IPS-20b (cell line): ENCODE measurements at regions not wholly inside any gene's neighbourhood (a gene's known extent, or its start where the extent isn't known, plus 50 kb on each side); places are given as distances from the start of the nearest gene placed in this dataset.
"Not testable (repeated sequence)": the region's sequence is repeated elsewhere in the genome, so short reads cannot be mapped to it uniquely, and the experiment has no call there.

Experiments used
- H3K27ac ChIP-seq: one replicate; pipeline ENCODE4 v1.5.1; 2013; ENCODE audit warnings: low read length
- H3K27me3 ChIP-seq: 2 replicates; pipeline ENCODE4 v1.6.1; 2013; ENCODE audit warnings: mild to moderate bottlenecking, low read length, inconsistent platforms; ENCODE audit not compliant: insufficient read depth
- H3K36me3 ChIP-seq: 2 replicates; pipeline ENCODE4 v1.6.1; 2013; ENCODE audit warnings: low read depth, mild to moderate bottlenecking, inconsistent platforms, low read length, moderate library complexity; ENCODE audit not compliant: insufficient read depth
- H3K4me1 ChIP-seq: 2 replicates; pipeline ENCODE4 v1.6.1; 2013; ENCODE audit warnings: mild to moderate bottlenecking, control low read depth, inconsistent platforms, low read length, moderate library complexity; ENCODE audit not compliant: insufficient read depth
- H3K4me3 ChIP-seq: 2 replicates; pipeline ENCODE4 v1.5.1; 2013; ENCODE audit warnings: mild to moderate bottlenecking, low read length, inconsistent platforms
- H3K9ac ChIP-seq: 2 replicates; pipeline ENCODE4 v1.6.1; 2013; ENCODE audit warnings: low read depth, mild to moderate bottlenecking, inconsistent platforms, low read length, moderate library complexity
- H3K9me3 ChIP-seq: 2 replicates; pipeline ENCODE4 v1.6.1; 2013; ENCODE audit warnings: mild to moderate bottlenecking, low read depth, low read length, inconsistent platforms; ENCODE audit not compliant: insufficient read depth

- no peak overlapping the region for H3K27ac ChIP-seq
- no peaks in the 10 kb centered on the region for H3K36me3 ChIP-seq
- peaks cover 3% of the 10 kb centered on the region; the same call in 1 of the 2 replicates for H3K9me3 ChIP-seq
- no peaks in the 10 kb centered on the region for H3K27me3 ChIP-seq
- H3K9ac ChIP-seq = no peak overlapping the region
- no peaks in the 10 kb centered on the region for H3K4me1 ChIP-seq
- no peak overlapping the region for H3K4me3 ChIP-seq
These were observed 72.1 kb downstream of the TMEM212 start for GRCh38 chr3:171915275-171915674.

- no peaks in the 10 kb centered on the region for H3K4me1 ChIP-seq
- H3K9ac ChIP-seq = no peak overlapping the region
- H3K27ac ChIP-seq = no peak overlapping the region
- peaks cover 3% of the 10 kb centered on the region; the same call in 1 of the 2 replicates for H3K9me3 ChIP-seq
- no peaks in the 10 kb centered on the region for H3K27me3 ChIP-seq
- no peaks in the 10 kb centered on the region for H3K36me3 ChIP-seq
- no peak overlapping the region for H3K4me3 ChIP-seq
These were observed 73.7 kb downstream of the TMEM212 start for GRCh38 chr3:171916888-171917287.

DNA sequence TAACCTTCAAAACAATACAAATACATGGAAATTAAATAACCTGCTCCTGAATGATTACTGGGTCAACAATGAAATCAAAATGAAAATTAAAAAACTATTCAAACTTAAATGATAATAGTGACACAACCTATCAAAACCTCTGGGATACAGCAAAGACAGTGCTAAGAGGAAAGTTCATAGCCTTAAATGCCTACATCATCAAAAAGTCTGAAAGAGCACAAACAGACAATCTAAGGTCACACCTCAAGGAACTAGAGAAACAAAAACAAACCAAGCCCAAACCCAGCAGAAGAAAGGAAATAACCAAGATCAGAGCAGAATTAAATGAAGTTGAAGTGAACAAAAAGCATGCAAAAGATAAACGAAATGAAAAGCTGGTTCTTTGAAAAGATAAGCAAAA, 79.5 kb downstream of the TMEM212 start:
- not testable (repeated sequence) for H3K36me3 ChIP-seq, H3K27ac ChIP-seq, H3K9ac ChIP-seq, H3K4me1 ChIP-seq, H3K4me3 ChIP-seq, H3K27me3 ChIP-seq
- H3K9me3 ChIP-seq = peaks cover 17% of the 10 kb centered on the region

GRCh38 chr3:171923668-171924067, 80.5 kb downstream of the TMEM212 start:
- H3K36me3 ChIP-seq, H3K4me3 ChIP-seq, H3K4me1 ChIP-seq, H3K27me3 ChIP-seq, H3K27ac ChIP-seq, H3K9ac ChIP-seq: not testable (repeated sequence)
- peaks cover 17% of the 10 kb centered on the region for H3K9me3 ChIP-seq

- not testable (repeated sequence) for H3K27me3 ChIP-seq, H3K4me3 ChIP-seq, H3K4me1 ChIP-seq, H3K9ac ChIP-seq, H3K27ac ChIP-seq, H3K36me3 ChIP-seq
- peaks cover 17% of the 10 kb centered on the region for H3K9me3 ChIP-seq
These were observed 81.7 kb downstream of the TMEM212 start for GRCh38 chr3:171924864-171925263.

DNA sequence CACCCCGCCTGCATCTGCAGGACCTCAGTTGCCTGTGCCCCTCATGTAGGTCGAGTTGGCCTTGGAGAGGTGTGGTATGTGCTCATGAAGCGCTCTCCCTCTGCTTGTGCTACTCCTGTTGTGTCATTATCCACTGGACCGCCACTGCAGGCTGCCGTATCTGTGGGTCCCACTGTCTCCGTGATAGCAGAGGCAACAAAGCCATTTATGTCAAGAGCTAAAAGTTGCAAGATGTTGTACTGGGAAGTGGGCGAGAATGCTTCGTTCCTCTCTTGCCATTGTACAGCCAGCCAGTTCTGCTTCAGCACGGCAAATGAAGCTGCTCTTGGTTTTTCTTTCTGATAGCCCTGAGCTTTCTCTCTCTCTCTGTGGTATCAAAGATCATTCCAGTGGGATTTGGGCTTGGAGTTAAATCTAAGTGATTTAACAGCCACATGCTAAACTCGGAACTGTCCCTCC, 89.0 kb downstream of the TMEM212 start:
- Histone ChIP-seq H3K9ac (no peak overlapping the region), H3K9me3 (no peaks in the 10 kb centered on the region), H3K4me1 (peaks cover 6% of the 10 kb centered on the region; the same call in 1 of the 2 replicates), H3K36me3 (no peaks in the 10 kb centered on the region), H3K27me3 (no peaks in the 10 kb centered on the region), H3K27ac (no peak overlapping the region), H3K4me3 (no peak overlapping the region)

DNA sequence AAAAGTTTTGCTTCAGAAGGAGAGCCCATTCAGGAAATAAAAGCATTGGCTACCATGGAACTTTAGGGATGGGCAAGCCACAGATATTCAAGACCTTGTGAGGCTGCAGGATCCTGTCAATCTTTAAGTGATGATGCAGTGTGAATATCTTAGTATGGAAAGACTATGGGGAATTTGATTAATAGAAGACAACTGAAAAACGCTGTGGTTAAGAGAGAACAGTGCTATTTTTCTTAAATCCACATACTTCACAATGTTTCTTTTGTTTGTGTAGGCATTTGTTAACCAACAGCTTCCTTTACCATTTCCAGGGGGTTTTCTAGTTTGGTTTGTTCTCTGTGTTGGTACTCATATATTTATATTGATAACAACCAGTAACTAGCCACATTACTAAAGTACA, 90.3 kb downstream of the TMEM212 start:
- H3K27me3 ChIP-seq = no peaks in the 10 kb centered on the region
- no peak overlapping the region for H3K27ac ChIP-seq
- no peaks in the 10 kb centered on the region for H3K9me3 ChIP-seq
- H3K9ac ChIP-seq = no peak overlapping the region
- no peak overlapping the region for H3K4me3 ChIP-seq
- peaks cover 6% of the 10 kb centered on the region; the same call in 1 of the 2 replicates for H3K4me1 ChIP-seq
- H3K36me3 ChIP-seq = no peaks in the 10 kb centered on the region

DNA sequence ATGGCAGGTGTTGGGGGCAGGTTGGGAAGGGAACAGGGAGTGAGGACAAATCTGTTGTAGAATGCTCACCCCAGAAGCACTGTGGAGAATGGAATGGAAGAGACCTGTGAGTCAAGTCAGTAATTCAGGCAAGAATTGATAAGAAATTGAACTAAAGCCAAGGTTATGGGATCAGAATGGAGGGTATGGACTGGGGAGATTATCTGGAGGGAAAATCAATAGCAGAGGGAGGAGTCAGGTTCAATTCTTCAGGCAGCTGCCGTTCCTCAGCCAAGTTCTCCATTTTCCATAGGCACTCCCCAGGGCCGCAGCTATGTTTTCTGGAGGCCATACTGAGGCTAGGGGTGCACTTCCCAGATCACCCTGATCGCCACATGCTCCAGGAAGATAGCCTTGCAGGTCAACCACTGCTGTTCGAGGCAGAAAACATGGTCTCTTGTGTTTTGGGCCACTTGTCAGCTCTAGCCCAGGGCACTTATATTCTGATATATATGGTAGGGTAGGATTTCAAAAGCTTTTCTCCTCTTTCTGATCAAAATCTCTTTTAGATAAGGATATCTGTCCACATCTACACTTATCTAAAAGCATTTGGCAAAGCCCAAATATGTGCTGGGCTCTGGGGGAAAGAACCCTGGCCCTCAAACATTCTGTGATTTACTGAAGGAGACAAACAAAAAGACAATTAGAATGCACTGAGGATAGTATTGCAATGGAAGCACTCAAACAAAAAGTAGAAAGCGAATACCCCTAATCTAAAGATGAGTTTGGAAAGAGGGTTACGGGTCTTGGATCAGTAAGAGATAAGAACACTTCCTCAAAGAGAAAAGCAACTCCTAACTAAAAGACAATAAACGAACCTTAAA, 92.3 kb downstream of the TMEM212 start:
- Histone ChIP-seq H3K27me3 (no peaks in the 10 kb centered on the region), H3K4me1 (peaks cover 6% of the 10 kb centered on the region), H3K9me3 (no peaks in the 10 kb centered on the region), H3K27ac (no peak overlapping the region), H3K36me3 (no peaks in the 10 kb centered on the region), H3K4me3 (no peak overlapping the region), H3K9ac (no peak overlapping the region)

- Histone ChIP-seq H3K4me1 (peaks cover 6% of the 10 kb centered on the region), H3K9me3 (no peaks in the 10 kb centered on the region), H3K27me3 (no peaks in the 10 kb centered on the region), H3K36me3 (no peaks in the 10 kb centered on the region), H3K9ac (no peak overlapping the region), H3K4me3 (no peak overlapping the region), H3K27ac (no peak overlapping the region)
These were observed 93.2 kb downstream of the TMEM212 start for GRCh38 chr3:171936191-171936841.

- no peak overlapping the region for H3K27ac ChIP-seq
- no peaks in the 10 kb centered on the region for H3K36me3 ChIP-seq
- H3K9ac ChIP-seq = no peak overlapping the region
- H3K27me3 ChIP-seq = no peaks in the 10 kb centered on the region
- H3K4me1 ChIP-seq = peaks cover 6% of the 10 kb centered on the region
- H3K4me3 ChIP-seq = no peak overlapping the region
- H3K9me3 ChIP-seq = no peaks in the 10 kb centered on the region
These were observed 96.4 kb downstream of the TMEM212 start for GRCh38 chr3:171939578-171939977.

DNA sequence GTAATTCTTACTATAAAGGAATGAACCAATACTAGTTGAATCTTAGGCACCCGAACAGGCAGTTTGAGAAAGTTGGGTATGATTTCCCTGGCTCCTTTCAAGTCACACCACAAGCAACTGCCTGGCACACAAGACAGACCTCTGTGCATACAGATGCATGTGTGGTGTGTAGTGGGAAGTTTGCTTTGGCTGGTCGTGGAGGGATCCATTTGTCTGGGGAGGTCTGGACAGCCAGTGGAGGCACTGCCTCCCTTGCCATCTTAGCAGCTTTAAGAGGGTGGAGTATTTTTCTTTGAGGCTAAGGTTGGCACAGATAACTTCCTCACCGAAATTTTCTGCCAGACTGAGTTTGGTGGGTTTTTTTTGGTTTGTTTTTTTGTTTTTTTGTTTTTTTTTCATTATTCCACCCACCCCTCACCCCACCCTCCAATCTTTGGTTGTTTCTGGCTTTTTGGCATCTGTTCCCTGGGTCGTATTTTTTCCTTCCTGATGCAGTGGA, 97.1 kb downstream of the TMEM212 start:
- Histone ChIP-seq H3K27ac (no peak overlapping the region), H3K9ac (no peak overlapping the region), H3K27me3 (no peaks in the 10 kb centered on the region), H3K9me3 (no peaks in the 10 kb centered on the region), H3K36me3 (no peaks in the 10 kb centered on the region), H3K4me1 (peaks cover 6% of the 10 kb centered on the region), H3K4me3 (no peak overlapping the region)
